HK-2 (cell line): ENCODE measurements at regions not wholly inside any gene's neighbourhood (a gene's known extent, or its start where the extent isn't known, plus 50 kb on each side); places are given as distances from the start of the nearest gene placed in this dataset.

ENCODE experiments used
- DNase-seq: peaks from one replicate; pipeline ENCODE4 v3.0.0-alpha.2; 2018; ENCODE audit not compliant: unreplicated experiment

DNA sequence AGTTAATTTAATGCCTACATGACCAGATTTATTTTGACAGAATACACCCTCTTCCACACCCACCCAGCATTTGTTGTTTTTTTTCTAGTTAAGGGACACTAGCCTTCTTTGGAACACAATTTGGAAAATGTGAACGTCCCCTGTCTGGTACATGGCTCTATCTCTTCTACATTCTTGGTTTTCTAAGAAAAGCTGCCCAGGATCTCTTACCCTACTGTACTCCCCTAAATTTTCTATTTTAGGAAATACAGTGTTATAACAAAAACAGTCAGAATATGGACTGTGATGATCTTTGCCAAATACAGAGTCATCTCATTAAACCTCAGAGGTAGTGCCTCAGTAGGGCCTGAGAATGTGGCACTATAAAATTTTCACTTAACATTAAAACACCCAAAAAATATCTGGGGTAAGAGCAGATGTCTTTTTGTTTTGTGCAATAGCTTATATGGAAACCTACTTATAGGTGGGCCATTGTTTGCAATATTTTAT lies 93.1 kb upstream of the SPON1 start:
- no peak for DNase-seq

DNA sequence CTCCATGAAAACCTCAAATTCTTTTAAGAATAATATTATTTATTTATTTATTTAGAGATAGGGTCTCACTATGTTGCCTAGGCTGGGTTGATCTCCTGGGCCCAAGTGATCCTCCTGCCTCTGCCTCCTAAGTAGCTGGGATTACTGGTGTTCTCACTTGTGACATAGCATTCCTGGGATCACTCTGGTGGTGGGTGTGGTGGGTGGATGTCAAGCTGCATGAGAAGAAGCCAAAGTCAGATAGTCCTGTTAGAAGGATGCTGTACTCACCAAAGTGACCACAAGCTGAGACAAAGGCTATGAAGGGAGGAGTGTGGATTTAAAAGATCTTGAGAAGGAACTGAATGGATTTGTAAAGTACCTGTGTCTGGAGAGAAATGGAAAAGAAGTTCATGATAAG lies 87.9 kb upstream of the SPON1 start:
- DNase-seq, result no peak

DNA sequence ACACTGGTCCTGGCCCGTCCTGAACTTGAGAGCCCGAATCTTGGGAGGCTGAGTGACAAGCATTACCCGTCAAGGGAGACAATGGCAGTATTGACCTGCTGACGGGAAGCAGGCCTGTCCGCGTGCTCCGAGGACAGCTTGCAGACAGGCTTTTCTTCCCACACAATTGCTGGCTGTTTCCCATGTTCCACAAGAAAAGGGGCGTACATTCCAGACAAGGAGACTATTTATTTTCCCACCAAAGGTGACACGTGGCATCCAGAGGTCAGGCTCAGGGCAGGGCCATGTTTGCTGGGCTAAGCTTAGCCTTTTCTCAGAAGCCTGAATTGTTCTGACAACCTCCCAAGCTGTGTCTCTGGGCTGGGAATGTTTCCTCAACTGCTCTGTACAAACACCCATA lies 86.9 kb upstream of the SPON1 start:
- no peak for DNase-seq

DNA sequence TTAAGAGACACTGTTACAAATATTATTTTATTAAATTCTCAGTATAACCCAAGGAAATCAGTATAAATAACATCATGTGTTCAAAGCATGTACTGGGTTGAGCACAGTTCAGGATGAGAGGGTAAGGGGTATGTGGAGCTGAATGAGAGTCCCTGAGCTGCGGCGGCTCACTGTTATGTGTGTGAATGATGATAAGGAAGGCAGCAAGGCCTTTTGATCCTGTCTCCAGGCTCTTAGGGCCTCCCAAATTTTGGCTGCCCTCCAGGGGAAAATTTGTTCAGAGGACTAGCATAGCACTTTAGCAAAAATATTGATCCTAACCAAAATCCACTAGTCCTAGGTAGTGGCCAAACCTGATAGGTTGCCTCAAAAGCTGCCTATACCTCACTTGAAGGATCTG lies 86.1 kb upstream of the SPON1 start:
- DNase-seq, result no peak

DNA sequence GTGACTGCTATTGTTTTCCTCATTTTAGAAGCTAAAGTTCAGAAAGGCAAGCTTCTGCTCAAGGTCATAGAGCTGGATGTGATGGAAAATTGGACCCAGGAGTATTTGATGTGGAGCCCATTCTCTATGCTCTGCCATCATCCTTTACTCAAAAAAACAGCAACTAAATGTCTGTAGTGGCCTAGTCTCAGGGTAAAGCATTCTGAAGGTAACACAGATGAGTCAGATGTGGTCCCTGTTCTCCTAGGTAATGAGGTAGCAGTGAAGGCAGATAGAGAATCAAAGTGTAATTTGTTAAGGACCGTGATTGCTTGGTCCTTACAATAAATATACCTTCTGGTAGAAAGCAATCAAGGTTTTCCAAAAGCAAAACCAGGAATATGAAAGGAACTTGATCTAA lies 84.4 kb upstream of the SPON1 start:
- no peak for DNase-seq

DNA sequence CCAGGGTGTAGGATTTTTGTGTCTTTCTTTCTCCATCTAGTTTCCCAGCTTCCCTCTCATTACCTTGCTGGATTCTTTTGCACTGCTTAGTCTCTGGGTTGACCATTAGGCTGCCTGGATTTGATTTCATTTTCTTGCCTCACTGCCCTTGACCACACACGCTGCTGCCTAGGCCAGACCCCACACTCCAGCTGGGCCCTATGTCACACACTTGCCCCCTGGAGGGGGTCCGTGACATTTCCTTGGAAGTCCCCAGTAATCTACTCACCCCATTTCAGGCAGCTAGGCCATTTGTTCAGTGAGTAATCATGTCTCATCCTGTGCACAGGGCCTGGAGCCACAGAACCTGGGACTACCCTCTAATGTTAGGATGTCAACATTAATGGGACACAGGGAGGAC lies 81.9 kb upstream of the SPON1 start:
- no peak for DNase-seq

DNA sequence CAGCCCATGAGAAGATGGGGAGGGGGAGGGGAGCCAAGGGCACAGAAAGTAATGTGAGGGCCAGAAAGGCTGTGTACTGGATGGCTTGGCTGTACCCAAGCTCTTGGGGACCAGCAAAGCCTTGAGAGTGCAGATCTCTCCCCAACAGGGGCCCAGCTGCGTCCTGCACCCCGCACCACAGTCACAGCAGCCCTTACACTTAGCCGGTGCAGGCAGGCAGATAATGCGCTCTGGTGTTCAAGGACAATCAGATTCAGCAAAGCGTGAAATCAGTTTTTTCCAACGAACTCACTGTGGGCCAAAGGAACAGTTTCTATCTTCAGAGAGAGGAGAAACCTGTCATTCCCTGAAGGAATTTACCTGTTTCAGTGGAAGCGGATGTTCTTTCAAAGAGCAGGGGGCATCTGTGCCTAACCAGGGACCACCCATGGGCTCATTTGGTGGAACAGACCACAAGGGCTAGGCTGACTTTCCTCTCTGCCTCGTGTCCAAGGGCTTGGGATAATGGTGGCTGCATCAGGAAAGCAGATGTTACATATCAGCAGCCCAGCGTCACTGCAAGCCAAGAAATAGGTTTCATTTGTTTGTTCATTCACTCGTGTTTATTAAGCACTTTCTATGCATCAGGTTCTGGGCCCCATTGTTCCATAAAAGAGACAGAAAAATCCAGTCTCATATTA lies 81.2 kb upstream of the SPON1 start:
- DNase-seq, result no peak

DNA sequence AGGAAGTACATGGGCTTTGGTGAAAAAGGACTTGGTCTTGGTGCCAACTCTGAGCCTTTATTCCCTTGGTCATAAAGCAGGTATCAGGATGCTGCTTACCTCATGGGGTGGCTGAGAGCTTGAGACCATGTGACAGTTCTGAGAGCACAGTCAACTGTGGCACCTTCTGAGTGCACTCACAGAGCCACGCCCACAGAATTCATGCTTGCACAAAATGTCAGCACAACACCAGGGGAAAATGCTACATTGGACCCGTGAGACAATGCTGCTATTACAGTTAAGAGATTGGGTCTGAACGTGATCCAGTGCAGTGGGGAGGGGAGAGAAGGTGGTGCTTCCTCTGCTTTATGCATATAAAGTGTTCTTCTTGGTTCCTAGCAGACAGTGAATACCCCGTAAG lies 79.5 kb upstream of the SPON1 start:
- no peak for DNase-seq

DNA sequence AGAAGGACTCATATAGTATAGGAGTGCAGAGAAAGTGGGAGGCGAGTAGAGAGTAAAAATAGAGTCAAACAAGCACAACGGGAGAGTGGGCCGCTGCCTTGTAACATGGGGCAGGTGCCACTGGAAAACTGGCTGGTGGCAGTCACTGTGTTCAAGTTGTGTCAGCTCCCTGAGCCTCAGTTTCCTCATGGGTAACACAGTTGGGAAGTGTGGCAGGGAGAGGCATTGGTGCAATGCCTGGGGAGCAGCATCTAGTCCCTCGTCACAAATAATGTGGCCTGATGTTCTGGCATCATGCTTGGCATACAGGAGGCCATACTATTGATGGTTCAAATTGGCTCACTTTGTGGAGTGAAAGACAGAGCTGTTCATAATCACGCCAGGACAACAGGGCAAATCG lies 78.9 kb upstream of the SPON1 start:
- no peak for DNase-seq

DNA sequence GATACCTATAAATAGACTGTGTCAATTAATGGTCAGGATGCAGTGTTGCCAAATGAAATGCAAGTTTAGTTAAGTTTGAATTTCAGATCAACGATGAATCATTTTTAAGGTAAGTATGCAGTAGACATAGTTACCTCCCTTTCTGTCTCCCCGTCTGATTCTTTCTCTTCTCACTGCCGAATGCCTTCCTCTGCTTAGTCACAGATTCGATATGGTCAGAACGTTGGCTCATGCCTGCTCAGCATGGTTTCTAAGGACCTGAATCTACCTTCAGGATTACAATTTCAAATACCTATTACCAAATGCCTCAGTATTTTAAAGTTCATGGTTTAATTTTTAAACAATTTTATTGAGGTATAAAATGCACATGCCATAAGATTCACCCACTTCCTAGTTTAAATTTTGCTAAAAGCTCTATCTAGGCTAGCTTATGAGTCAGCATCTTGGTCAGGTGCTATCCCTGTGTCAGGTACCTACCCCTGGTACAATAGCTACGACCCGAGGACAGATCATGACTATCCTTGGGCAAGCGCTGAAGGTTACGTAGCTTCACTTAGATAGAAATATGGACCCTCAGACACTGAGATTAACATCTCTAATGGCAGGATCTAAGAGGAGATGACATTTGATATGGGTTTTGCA lies 78.2 kb upstream of the SPON1 start:
- DNase-seq, result no peak

DNA sequence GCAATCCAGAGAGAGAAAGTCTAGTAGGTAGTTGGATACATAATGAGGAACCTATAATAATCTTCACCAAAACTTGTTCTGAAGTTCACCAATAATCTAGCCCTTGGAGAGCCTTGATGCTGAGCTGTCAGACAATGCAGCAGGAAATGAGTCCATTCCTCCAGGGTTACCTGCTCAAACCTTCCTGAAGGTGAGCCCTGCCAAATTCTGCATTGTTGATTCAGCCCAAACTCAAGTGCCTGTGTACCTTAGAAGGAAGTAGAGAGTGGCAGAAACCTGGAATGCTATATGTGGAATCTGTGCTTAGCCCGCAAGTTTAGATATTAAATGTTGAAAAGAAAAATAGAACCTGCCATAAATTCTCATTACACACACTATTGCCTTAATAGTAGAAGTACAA lies 77.4 kb upstream of the SPON1 start:
- no peak for DNase-seq

DNA sequence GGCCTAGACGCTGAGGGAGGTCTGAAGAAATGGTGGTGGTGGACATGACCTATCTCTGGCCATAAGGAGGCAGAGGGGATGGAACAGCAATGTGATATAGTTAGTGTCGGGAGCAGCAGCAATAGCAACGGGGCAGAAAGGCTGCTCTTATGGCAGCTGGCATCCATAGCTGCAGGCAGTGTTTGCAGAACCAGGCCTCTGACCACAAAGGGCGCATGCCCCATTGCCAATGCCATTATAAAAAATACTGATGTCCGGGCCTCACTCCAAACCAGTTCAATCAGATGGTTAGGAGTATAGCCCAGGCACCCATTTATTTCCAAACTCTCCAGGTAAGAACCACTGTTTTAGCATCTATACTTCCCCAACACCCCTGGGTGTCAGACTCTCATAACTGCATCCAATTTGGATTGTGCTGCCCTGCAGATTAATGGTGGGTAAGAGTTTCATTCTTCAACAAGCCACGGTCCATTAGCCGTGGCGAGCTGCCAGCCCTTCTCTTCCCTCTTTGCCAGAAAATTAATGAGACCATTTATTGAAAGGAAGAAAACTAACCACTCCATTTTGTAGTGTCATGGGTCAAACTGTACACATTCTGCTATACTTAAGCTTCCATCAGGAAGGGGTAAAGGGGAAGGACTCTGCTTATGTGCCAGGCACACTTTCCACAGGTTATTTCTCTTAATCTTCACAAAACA lies 72.8 kb upstream of the SPON1 start:
- no peak for DNase-seq

DNA sequence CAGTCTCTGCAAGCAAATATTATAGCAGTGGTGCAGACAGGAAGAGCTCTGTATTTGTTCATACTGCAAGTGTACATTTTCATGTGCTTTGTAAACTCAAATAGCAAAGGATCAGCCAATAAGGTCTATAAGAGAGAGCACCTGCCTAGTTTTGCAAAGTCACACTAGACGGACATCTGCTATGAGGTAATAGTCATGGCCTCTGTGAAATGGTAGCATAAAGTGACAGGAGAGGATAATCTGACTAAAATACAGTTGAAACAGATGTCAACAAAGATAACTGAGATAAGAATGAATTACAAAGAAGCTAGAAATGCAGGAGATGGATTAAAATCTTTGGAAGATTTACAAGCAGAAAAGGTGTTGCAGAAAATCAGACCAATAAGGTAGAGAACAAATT lies 70.6 kb upstream of the SPON1 start:
- DNase-seq, result no peak

DNA sequence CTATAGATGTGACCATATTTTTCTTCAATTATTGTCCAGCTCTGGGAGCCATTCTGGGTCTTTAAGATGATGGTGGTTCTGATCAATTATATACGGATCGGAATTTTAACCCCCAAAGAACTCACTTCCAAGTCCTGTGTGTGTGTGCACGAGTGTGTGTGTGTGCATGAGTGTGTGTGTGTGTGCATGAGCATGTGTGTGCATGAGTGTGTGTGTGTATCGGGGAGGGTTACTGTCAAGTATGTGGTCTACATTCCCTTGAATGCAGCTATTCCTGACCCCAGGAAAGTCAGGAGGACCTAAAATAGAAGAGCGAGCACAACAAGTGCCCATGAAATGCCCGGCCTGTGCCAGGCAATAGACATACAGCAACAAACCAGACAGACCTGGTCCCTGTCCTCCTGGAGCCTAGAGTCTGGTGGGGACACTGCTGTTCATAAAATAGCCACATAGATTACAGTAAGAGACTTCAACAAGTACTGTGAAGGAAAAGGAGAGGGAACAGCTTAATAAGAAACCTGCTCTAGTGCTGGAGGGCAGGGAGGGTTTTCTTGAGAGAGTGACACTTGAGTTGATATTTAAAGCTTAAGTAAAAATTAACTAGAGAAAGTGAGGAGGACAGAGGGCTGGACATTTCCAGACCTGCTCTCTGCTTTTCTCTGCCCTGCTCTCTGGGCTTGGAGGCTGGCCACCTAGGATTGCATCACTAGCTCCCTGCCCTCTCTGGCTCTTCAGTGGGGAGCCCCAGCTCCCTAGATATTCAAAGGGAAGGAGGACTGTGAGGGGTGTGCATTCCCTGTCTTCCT lies 66.1 kb upstream of the SPON1 start:
- DNase-seq, result peak; percentile 36

DNA sequence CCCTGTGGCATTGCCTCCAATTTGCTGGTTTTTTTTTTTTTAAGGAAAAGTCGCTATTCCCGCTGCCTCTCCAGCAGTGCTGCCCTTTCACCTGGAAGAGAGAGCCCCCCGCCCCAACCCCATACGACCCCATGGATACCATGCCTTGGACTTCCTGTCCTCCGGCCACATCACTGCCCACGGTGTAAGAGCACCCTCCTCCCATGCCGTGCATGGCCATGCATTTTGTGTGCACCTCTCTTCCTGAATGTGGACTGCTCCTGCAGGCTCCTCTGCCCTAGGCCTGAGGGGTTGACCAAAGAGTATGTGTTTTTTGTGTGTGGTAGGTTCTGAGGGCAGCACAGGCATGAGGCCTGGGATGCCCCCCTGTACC lies 65.6 kb upstream of the SPON1 start:
- no peak for DNase-seq

DNA sequence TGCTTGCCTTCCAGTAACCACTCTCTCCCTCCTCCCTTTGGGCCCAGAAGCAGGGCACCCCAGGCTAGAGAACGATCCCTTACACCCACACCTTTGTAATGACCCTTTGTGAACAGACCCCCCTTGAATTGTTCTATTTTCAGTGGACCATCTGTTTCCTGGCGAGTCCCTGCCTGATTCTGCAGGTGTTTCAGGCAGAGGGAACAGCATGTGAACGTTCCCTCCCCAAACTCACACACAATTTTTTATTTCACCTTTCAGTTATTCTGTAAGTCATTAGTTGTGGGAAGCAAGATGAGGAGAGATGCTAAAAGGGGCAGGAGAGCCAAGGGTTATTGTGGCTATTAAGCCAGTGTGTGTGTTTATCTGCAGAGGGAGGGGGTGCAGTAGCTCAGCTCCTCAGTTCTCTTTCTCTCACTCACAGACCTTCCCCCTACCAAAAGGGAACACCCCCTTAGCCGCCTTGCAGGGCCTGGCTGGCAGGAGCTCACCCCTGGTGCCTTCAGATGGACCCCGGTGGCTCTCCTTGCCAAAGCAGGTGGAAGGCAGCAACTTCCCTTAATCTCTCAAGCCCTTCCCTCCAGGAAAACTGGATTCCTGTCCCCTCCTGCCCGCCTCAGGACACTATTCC lies 64.8 kb upstream of the SPON1 start:
- no peak for DNase-seq

DNA sequence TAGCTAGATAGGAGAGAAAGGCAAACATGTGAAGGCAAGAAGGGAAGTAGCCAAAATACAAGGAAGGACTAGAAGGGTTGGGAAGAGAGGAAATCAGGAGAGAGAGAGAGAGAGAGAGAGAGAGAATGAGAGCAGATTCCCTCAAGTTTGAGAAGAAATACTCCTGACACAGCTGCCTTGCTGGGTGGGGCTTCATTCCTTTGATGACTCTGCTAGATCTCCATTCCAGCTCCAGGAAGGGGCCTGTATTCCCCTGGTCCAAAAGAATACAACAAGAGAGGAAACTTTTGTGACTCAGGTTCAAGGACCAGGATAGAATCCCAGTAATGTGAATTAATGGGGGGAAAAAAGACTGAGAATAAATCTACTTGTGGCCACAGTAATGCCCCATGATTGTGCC lies 62.9 kb upstream of the SPON1 start:
- DNase-seq, result no peak

DNA sequence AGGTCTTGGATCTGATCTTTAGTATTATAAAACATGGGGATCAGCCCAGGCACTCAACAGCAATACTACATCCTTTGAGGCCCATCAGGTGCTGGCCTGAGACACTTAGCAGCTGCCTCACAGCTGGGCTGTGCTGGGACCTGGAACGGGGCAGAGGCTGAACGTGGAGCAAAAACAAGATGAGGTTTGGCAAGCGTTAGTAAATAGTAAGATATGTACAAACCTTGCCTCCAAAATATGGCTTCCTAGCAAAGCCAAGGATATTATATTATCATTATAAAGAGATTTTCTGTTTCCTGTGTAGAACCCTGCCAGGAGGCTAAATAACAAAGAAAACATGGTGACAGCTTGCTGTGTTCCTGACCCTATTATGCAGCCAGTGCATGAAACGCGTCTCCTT lies 60.0 kb upstream of the SPON1 start:
- no peak for DNase-seq

DNA sequence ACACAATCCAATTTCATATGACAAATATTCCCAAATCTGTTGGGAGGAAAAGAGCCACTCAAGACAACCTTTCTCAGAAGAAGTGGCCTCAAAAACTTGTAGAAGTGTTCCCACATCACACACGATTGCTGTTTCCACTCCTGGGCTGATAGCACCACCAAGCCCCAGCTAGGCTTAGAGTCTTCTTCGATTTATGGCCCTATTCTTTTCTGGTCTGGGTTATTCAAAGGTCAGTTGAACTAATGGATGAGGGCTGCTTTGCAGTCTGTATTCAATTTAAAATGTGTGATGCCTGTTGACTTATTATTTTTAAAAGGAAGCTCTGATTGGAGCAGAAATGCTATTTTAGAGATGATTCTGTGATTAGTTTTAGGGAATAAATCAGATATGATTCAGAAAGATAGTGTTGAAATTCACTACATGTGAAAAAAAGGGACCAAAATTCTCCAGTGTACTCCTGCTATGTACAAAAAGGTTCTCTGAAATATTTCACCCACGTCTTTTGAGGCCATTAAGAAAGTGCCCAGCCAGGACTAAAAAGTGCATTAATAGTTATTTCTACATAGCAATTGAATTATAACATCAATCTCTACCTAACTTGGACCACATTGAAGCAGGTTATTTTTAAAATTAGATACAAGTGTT lies 57.3 kb upstream of the SPON1 start:
- no peak for DNase-seq

DNA sequence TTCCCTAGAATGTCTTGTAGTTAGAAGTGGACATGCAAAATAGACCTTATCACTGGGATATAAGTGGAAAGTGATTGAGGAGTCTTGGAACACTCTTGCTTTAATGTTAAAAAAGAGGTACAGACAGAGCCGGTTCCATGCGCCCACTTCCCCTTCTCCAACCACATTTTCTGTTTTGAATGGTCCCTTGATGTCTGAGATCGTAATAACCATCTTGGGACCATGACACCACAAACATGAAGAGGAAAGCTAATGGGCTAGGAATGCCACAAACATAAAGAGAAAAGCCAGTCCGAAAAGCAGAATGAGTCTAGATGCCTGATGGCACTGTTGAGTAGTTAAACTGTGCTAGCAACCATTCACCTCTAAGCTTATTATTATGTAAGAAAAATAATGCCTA lies 54.8 kb upstream of the SPON1 start:
- DNase-seq, result no peak

DNA sequence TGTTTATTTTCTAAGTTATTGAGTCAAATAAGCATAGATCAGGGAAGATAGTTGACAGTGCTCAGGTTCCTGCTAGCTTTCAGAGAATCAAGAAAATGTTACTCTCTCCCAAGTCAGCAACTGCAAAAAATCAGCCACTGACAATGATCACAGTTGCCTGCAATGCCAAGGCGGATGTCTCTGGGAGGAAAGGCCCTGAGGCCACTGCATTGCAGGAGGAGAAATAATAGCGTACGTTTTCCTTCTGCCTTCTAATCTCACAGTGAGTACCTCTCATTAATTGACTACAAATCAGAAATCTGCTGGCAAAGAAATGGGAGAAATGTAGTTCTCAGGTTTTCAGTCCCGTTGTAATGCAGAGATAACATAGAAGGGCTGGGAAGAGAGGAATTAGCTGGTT lies 54.0 kb upstream of the SPON1 start:
- DNase-seq, result no peak
